Psoas muscle (tissue), 7 donors: ENCODE measurements at regions not wholly inside any gene's neighbourhood (a gene's known extent, or its start where the extent isn't known, plus 50 kb on each side); places are given as distances from the start of the nearest gene placed in this dataset.

Experiments
- ATAC-seq, 4 donors: fragments of 200-7000 bp; cut with Tn5 transposase; one replicate each; pipeline ENCODE4 v1.9.1; 2020; ENCODE audit warnings: moderate library complexity in 3 of 4, mild to moderate bottlenecking in 2 of 4
- DNase-seq, 2 donors: peaks; one replicate each; pipeline ENCODE4 v3.0.0-alpha.2; 2020
- H3K27ac ChIP-seq: fragments of 200-600 bp; one replicate; pipeline ENCODE4 v1.8.0; 2022
- H3K27me3 ChIP-seq, 3 donors: fragments of 200-600 bp in 1 of 3; one replicate each; pipeline versions ENCODE4 v1.6.1 to v1.8.0; 2013 to 2022; ENCODE audit warnings: low read length in 2 of 3, mild to moderate bottlenecking in 2 of 3, moderate library complexity in 1 of 3; ENCODE audit not compliant: insufficient read depth in 3 of 3
- H3K36me3 ChIP-seq, 2 donors: fragments of 200-600 bp in 1 of 2; one replicate each; pipeline versions ENCODE4 v1.6.1 to v1.8.0; 2013 to 2022; ENCODE audit warnings: low read depth in 1 of 2, mild to moderate bottlenecking in 1 of 2, moderate library complexity in 1 of 2; ENCODE audit not compliant: insufficient read depth in 1 of 2
- H3K4me1 ChIP-seq: fragments of 200-600 bp; one replicate; pipeline ENCODE4 v1.8.0; 2022
- H3K4me3 ChIP-seq: fragments of 200-600 bp; one replicate; pipeline ENCODE4 v1.8.0; 2022; ENCODE audit warnings: mild to moderate bottlenecking
- H3K9me3 ChIP-seq: fragments of 200-600 bp; one replicate; pipeline ENCODE4 v1.8.0; 2022
- WGBS, 3 donors: extraction: QIAGEN DNeasy Blood & Tissue Kit; methylation state at CpG; one replicate each; pipeline versions ENCODE4 v1.1.6 to v1.1.7; 2013; 5-methylcytosine and 5-hydroxymethylcytosine counted together
- intact Hi-C, 2 donors: fragments of 100-400 bp; cut with DNase I; formaldehyde crosslinking; loops; one replicate each; pipeline versions ENCODE4 v1.11.0 to v1.14.2; 2022
- TF ChIP-seq, protein P1 (sequence below): fragments of 200-600 bp; IDR thresholded peaks from one replicate; pipeline ENCODE4 v1.8.0; 2022; ENCODE audit warnings: antibody characterized with exemption
- donor health status: healthy with polysubstance abuse.
- donor health status: DM: no; HTN: no; CAD: no; lungs with moderate emphysema.
- donor health status: Bipolar disorder and iron deficiency.
- donor health status: healthy.
- donor health status: DM: yes; HTN: yes; CAD: no.
- donor health status: DM: no; HTN: no; CAD: no.
- donor health status: DM: yes; HTN: yes; CAD: no.

DNA sequence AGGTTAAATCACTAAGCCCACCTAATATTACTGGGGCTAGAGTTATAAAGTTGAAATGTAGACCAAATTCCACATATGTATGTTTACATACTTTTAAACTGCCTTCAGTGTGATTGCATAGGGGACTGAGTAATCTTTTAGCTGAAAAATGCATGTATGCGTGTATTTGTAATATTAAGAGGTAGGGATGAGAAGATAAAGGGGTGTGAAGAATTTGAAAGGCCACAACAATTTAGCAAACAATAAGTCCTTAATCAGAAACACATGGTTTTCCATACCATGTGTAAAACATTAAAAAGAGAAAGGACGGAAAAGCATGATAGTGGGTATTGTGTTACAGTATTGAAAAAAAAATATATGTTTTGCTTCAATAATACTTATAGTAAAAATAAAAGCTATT is 919.9 kb upstream of the FLRT2 start:
- 78 to 82% (median 80%) methylated on average over 2 of the region's 2 CpGs for WGBS, 3 donors
- Histone ChIP-seq H3K4me3 (no peak overlapping the region), H3K27me3 (no peaks in the 10 kb centered on the region), H3K36me3 (no peaks in the 10 kb centered on the region), H3K9me3 (no peaks in the 10 kb centered on the region), H3K4me1 (no peaks in the 10 kb centered on the region), H3K27ac (no peak overlapping the region)
- TF ChIP-seq, protein P1, sequence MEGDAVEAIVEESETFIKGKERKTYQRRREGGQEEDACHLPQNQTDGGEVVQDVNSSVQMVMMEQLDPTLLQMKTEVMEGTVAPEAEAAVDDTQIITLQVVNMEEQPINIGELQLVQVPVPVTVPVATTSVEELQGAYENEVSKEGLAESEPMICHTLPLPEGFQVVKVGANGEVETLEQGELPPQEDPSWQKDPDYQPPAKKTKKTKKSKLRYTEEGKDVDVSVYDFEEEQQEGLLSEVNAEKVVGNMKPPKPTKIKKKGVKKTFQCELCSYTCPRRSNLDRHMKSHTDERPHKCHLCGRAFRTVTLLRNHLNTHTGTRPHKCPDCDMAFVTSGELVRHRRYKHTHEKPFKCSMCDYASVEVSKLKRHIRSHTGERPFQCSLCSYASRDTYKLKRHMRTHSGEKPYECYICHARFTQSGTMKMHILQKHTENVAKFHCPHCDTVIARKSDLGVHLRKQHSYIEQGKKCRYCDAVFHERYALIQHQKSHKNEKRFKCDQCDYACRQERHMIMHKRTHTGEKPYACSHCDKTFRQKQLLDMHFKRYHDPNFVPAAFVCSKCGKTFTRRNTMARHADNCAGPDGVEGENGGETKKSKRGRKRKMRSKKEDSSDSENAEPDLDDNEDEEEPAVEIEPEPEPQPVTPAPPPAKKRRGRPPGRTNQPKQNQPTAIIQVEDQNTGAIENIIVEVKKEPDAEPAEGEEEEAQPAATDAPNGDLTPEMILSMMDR, result no peak
- intact Hi-C loops, result no loop called here
- ATAC-seq (no peak), DNase-seq (no peak)

DNA sequence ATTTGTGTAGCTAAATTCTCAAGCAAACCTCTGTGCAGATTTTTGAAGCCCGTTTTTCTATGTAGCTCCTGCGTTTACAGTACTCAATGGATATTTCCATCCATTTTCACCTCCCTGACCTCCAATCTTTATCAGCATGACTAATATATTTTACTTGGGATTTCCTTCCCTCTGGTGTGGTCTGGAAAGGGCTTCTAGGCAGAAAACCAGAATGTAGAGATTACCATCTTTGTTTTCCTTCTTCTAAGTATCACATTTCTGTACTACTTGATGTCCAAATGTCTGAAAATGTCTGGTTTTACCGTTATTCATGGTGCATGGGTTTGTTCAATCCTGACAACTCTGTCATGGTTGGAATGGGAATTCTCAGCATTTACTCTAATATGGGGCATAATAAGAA is 907.6 kb upstream of the FLRT2 start:
- TF ChIP-seq, protein P1, result no peak
- H3K27ac ChIP-seq, result no peak overlapping the region
- no peak for ATAC-seq
- peaks cover 11% of the 10 kb centered on the region for H3K9me3 ChIP-seq
- WGBS, 3 donors, result 33 to 46% (median 34%) methylated on average over 3 of the region's 3 CpGs
- H3K36me3 ChIP-seq, result no peaks in the 10 kb centered on the region
- no peaks in the 10 kb centered on the region for H3K4me1 ChIP-seq
- no peak overlapping the region for H3K4me3 ChIP-seq
- no peaks in the 10 kb centered on the region for H3K27me3 ChIP-seq
- intact Hi-C loops, result no loop called here
- no peak for DNase-seq

DNA sequence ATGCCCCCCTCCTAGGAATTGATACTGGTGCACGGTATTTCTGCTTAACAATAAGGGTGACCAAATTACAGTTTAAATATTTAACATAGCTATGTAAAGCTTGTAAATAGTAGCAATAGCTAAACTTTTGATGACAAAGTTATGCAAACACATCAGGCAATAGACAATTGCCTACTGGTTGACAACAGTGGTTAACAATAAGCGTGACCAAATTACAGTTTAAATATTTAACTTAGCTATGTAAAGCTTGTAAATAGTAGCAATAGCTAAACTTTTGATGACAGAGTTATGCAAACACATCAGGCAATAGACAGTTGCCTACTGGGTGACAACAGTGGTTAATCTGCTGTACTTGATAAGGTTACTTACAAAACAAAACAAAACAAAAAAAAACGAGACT is 886.5 kb upstream of the FLRT2 start:
- H3K4me1 ChIP-seq, result no peaks in the 10 kb centered on the region
- intact Hi-C loops, result no loop called here
- no peak for DNase-seq
- no peak overlapping the region for H3K4me3 ChIP-seq
- no peaks in the 10 kb centered on the region for H3K9me3 ChIP-seq
- no peak for ATAC-seq
- 65 to 78% (median 78%) methylated on average over 3 of the region's 3 CpGs for WGBS, 3 donors
- H3K27ac ChIP-seq, result no peak overlapping the region
- no peaks in the 10 kb centered on the region for H3K27me3 ChIP-seq
- no peaks in the 10 kb centered on the region for H3K36me3 ChIP-seq
- TF ChIP-seq, protein P1, result no peak

DNA sequence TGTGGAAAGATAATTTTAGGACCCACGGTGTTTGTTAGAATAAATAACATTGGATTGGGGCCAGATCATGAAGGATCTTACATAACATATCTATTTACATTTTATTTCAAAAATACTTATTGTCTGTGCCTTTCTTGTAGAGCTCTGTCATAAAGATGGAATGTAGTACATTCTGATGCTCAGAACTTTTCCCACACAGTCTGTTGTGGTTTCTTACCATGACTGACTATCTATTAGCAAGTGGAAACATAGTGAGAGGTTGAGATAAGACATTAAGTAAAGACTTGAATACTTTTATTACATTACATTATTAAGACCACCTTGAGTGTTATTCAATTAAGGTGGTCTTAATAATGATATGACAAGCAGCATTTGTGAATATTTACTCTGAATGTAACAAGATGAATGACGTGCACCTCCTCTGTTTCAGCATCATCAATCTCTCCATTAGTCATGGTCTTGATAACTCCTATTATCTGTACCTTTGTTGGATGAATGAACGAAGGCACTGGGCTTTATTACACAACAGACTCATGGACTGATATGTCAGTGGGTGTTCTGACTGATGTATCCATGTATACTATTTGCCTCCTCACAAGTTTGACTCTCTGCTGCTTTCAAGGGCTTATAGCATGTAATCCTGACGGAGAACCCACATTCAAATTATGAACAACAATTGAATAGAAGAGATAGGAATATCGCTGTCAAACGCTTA is 883.0 kb upstream of the FLRT2 start:
- DNase-seq (no peak), ATAC-seq (no peak)
- TF ChIP-seq, protein P1, result no peak
- Histone ChIP-seq H3K4me3 (no peak overlapping the region), H3K27ac (no peak overlapping the region), H3K9me3 (no peaks in the 10 kb centered on the region), H3K27me3 (no peaks in the 10 kb centered on the region), H3K4me1 (no peaks in the 10 kb centered on the region), H3K36me3 (no peaks in the 10 kb centered on the region)
- intact Hi-C loops, result no loop called here
- WGBS, 3 donors, result 77 to 83% (median 79%) methylated on average over 6 of the region's 6 CpGs

DNA sequence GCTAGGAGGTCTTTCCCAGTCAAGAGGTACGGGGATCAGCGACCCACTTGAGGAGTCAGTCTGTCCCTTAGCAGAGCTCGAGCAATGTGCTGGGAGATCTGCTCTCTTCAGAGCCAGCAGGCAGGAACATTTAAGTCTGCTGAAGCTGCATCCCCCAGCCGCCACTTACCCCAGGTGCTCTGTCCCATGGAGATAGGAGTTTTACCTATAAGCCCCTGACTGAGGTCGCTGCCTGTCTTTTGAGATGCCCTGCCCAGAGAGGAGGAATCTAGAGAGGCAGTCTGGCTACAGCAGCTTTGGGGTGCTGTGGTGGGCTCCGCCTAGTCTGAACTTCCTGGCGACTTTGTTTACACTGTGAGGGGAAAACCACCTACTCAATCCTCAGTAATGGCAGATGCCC is 874.9 kb upstream of the FLRT2 start:
- H3K4me3 ChIP-seq, result no peak overlapping the region
- TF ChIP-seq, protein P1, result no peak
- DNase-seq (no peak), ATAC-seq (no peak)
- intact Hi-C loops, result no loop called here
- H3K27me3 ChIP-seq, result no peaks in the 10 kb centered on the region
- no peak overlapping the region for H3K27ac ChIP-seq
- WGBS, 3 donors, result 95 to 97% (median 95%) methylated on average over 7 of the region's 7 CpGs
- H3K4me1 ChIP-seq, result no peaks in the 10 kb centered on the region
- H3K36me3 ChIP-seq, result no peaks in the 10 kb centered on the region
- H3K9me3 ChIP-seq, result no peaks in the 10 kb centered on the region
